BLaER1 treated with 17β-estradiol and CSF1 and Interleukin-3, amounts not matched to agents 10 nM and 100 nM (cell line): ENCODE measurements at regions not wholly inside any gene's neighbourhood (a gene's known extent, or its start where the extent isn't known, plus 50 kb on each side); places are given as distances from the start of the nearest gene placed in this dataset.

Experiments
- H3K27ac ChIP-seq, 11 experiments: shearing (Covaris generic); formaldehyde crosslinking; 2 replicates each; pipeline ENCODE4 v1.8.1; 2022
- H3K27me3 ChIP-seq, 11 experiments: shearing (Covaris generic); formaldehyde crosslinking; 2 replicates each; pipeline ENCODE4 v1.8.1; 2022
- H3K36me3 ChIP-seq, 11 experiments: shearing (Covaris generic); formaldehyde crosslinking; 2 replicates each; pipeline ENCODE4 v1.8.1; 2022
- H3K4me1 ChIP-seq, 10 experiments: shearing (Covaris generic); formaldehyde crosslinking; 2 replicates each; pipeline ENCODE4 v1.8.1; 2022
- H3K4me2 ChIP-seq, 11 experiments: shearing (Covaris generic); formaldehyde crosslinking; 2 replicates each; pipeline ENCODE4 v1.8.1; 2022
- H3K4me3 ChIP-seq, 10 experiments: shearing (Covaris generic); formaldehyde crosslinking; 2 replicates each; pipeline ENCODE4 v1.8.1; 2022
- H3K9ac ChIP-seq, 11 experiments: shearing (Covaris generic); formaldehyde crosslinking; 2 replicates each; pipeline ENCODE4 v1.8.1; 2022
- H3K9me3 ChIP-seq, 11 experiments: shearing (Covaris generic); formaldehyde crosslinking; replicated peaks in 1 of 11; 2 replicates each; pipeline ENCODE4 v1.8.1; 2022
- H4K20me1 ChIP-seq, 11 experiments: shearing (Covaris generic); formaldehyde crosslinking; 2 replicates each; pipeline ENCODE4 v1.8.1; 2022
- Cebpa-rat ChIP-seq, 11 experiments: shearing (Covaris generic); IDR thresholded peaks; 2 replicates each; pipeline ENCODE4 v1.8.1; 2022

DNA sequence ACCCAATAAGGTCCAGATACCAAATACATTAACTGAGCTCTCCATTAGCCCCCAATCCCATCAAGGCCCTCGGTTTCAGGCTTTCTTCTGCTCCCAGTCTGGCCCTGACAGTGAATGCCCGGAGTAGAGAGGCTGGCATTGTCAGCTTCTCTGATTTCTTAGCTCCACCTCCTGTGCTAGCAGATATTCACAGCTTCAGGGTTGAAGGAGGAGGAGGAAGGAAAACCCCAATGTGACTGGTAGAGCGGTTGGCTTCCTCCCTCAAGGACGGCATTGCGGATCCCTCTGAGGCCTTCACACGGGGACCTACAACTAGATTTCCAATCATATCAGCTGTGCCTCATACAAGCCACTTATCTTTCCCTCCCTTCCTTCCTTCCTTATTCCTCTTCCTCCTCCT is 164.1 kb upstream of the SYNDIG1 start:
- Histone ChIP-seq H3K4me2 (peak overlapping the region; percentile 16 to 78 (median 62); a peak in 21 of 22 replicates), H3K9ac (peak overlapping the region in 1 of 11 experiments; percentile 7; a peak in 2 of 22 replicates), H3K4me3 (no peak overlapping the region), H3K27ac (peak overlapping the region in 3 of 11 experiments; percentile 21 to 52 (median 28); a peak in 3 of 22 replicates), H3K4me1 (peaks cover 9 to 20% (median 15%) of the 10 kb centered on the region in 10 experiments; a peak in 19 of 20 replicates), H3K36me3 (no peaks in the 10 kb centered on the region), H3K9me3 (peaks cover 0 to 5% (median 3%) of the 10 kb centered on the region in 11 experiments; a peak in 2 of 22 replicates), H3K27me3 (no peaks in the 10 kb centered on the region), H4K20me1 (no peaks in the 10 kb centered on the region)
- TF ChIP-seq Cebpa-rat (IDR thresholded peaks at IDR 0.05), result no peak

- Histone ChIP-seq H3K27me3 (no peaks in the 10 kb centered on the region), H3K9me3 (peaks cover 0 to 7% (median 5%) of the 10 kb centered on the region in 11 experiments; a peak in 2 of 22 replicates), H3K27ac (no peak overlapping the region), H3K4me1 (peaks cover 9 to 20% (median 15%) of the 10 kb centered on the region in 10 experiments; a peak in 19 of 20 replicates), H3K4me2 (peak overlapping the region in 5 of 11 experiments; percentile 50 to 71 (median 69); a peak in 4 of 22 replicates), H3K36me3 (no peaks in the 10 kb centered on the region), H4K20me1 (no peaks in the 10 kb centered on the region), H3K9ac (no peak overlapping the region), H3K4me3 (no peak overlapping the region)
- TF ChIP-seq Cebpa-rat (IDR thresholded peaks at IDR 0.05), result no peak
These were observed 165.1 kb upstream of the SYNDIG1 start for GRCh38 chr20:24304291-24304690.

DNA sequence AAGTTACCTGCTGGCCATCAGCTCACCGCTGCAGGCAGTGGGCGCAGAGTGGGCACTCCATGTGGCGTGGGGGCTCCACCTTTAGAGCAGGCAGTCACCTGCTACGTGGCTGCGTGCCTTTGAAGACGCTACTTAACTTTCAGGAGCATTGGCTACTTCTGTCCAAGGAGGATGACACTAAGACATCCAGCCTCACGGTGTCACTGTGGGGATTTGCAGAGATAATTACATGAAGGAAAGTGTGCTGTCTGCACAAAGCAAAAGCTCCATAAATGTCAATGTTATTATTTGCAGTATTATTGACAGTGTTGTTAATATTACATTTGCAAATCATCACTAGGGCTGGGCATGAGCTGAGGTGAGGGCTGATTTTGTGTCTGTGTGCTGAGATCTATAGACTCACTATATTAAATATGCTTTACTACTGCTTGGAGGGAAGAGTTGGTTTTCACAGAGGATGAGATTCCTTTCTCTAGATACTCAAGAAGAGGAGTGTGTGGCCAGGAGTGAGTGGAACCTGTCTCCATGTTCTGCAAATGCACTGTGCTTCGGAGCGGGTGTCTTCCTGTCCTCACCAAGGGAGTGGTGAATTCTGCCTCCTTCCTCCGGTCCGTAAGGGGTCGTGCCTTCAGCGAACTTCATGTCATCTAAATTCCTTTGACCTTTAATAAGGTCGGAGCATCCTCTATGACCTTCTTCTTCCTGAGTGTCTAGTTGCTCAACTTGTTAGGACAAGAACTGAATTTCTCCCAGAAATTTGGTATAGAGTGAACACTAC is 165.8 kb upstream of the SYNDIG1 start:
- no peaks in the 10 kb centered on the region for H4K20me1 ChIP-seq
- no peaks in the 10 kb centered on the region for H3K36me3 ChIP-seq
- peaks cover 9 to 20% (median 15%) of the 10 kb centered on the region in 10 experiments; a peak in 19 of 20 replicates for H3K4me1 ChIP-seq
- H3K27me3 ChIP-seq, result no peaks in the 10 kb centered on the region
- H3K4me3 ChIP-seq, result no peak overlapping the region
- no peak overlapping the region for H3K9ac ChIP-seq
- no peak overlapping the region for H3K4me2 ChIP-seq
- TF ChIP-seq Cebpa-rat (IDR thresholded peaks at IDR 0.05), result no peak
- H3K9me3 ChIP-seq, result peaks cover 0 to 7% (median 5%) of the 10 kb centered on the region in 11 experiments; a peak in 2 of 22 replicates
- H3K27ac ChIP-seq, result no peak overlapping the region

DNA sequence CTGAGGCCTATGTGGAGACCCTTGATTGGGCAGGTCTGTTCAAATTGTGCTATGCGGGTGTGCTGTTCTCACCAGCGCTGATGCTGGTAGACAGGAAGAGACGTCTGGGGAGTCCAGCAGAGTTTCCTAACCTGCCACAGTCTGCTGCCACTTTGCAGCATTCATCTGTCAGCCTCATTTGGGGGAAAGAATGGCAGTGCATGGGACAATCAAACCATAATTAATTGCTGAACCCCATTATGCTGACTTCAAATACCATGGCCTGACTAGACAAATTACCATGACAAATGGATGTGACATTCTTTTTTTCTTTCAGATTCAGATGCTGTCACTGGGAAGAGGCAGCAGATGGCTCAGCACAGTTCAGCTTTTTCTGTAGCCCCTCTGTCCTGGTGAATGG is 171.4 kb upstream of the SYNDIG1 start:
- Histone ChIP-seq H3K4me3 (no peak overlapping the region), H3K4me1 (peaks cover 0 to 33% (median 24%) of the 10 kb centered on the region in 10 experiments; a peak in 15 of 20 replicates), H3K9ac (no peak overlapping the region), H4K20me1 (no peaks in the 10 kb centered on the region), H3K27ac (0 out of 22 replicates have a peak overlapping the region, but pooled peaks of 2 of the 11 experiments have one; percentile 7 to 68), H3K27me3 (no peaks in the 10 kb centered on the region), H3K36me3 (no peaks in the 10 kb centered on the region), H3K4me2 (peak overlapping the region in 7 of 11 experiments; percentile 13 to 73 (median 67); a peak in 13 of 22 replicates), H3K9me3 (peaks cover 8 to 17% (median 13%) of the 10 kb centered on the region in 11 experiments; a peak in 20 of 22 replicates)
- no peak for TF ChIP-seq Cebpa-rat (IDR thresholded peaks at IDR 0.05)

DNA sequence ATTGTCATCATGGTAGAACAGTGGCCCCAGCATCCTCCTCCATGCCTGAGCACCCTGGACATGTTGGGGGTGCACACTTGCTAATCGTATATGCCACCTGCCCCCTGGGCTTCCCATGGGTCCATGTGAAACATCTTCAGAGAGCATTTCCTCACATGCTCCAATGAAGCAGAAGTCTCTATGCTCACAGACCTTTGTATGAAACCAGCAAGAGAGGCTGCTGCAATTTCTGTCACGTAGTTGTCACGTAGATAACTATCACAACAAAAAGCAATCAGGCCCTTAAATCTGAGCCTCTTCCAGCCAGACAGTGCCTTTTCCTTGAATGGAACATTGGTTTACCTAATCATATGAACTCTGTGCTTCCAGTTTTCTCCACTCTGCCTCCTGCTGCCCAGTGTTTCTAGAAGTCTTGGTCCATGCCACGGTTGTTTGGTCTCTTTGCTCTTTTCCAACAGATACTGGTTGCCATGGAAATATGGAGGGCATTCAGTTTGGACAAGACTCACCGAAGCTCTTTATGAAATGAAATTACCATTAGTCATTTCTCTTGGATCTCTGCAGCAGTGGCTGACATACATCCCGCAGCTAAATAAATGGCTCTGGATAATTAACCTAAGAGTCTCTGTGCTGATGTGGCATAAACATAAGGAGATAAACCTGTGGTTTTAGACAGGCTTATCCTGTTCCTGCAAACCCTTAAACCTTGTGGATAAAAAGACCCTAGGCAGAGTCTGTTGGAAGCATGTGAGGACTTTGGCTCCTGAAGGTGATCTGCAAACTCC is 172.8 kb upstream of the SYNDIG1 start:
- H3K36me3 ChIP-seq, result no peaks in the 10 kb centered on the region; a peak in 1 of 22 replicates
- H3K4me3 ChIP-seq, result no peak overlapping the region
- H3K4me2 ChIP-seq, result peak overlapping the region in 8 of 11 experiments; percentile 41 to 73 (median 68); a peak in 16 of 22 replicates
- peaks cover 0 to 42% (median 27%) of the 10 kb centered on the region in 10 experiments; a peak in 15 of 20 replicates for H3K4me1 ChIP-seq
- H3K27ac ChIP-seq, result peak overlapping the region in 4 of 11 experiments; percentile 36 to 68 (median 56); a peak in 7 of 22 replicates
- no peaks in the 10 kb centered on the region for H3K27me3 ChIP-seq
- H3K9me3 ChIP-seq, result peaks cover 21 to 30% (median 26%) of the 10 kb centered on the region in 11 experiments; a peak in 21 of 22 replicates
- H3K9ac ChIP-seq, result peak overlapping the region in 1 of 11 experiments; percentile 57; a peak in 2 of 22 replicates
- TF ChIP-seq Cebpa-rat (IDR thresholded peaks at IDR 0.05), result peak in 1 of 11 experiments; percentile 64; a peak in 1 of 22 replicates
- no peaks in the 10 kb centered on the region for H4K20me1 ChIP-seq

GRCh38 chr20:24291014-24291413 is 178.4 kb upstream of the SYNDIG1 start:
- no peaks in the 10 kb centered on the region; a peak in 1 of 22 replicates for H3K36me3 ChIP-seq
- peak overlapping the region in 6 of 11 experiments; percentile 61 to 75 (median 72); a peak in 11 of 22 replicates for H3K9ac ChIP-seq
- peak overlapping the region in 8 of 11 experiments; percentile 85 to 96 (median 91); a peak in 17 of 22 replicates for H3K27ac ChIP-seq
- TF ChIP-seq Cebpa-rat (IDR thresholded peaks at IDR 0.05), result no peak
- H3K4me2 ChIP-seq, result peak overlapping the region; percentile 61 to 84 (median 77)
- H3K4me1 ChIP-seq, result peaks cover 22 to 48% (median 33%) of the 10 kb centered on the region in 10 experiments
- H4K20me1 ChIP-seq, result no peaks in the 10 kb centered on the region
- H3K9me3 ChIP-seq, result peaks cover 16 to 71% (median 62%) of the 10 kb centered on the region in 11 experiments; a peak in 21 of 22 replicates
- peak overlapping the region in 4 of 10 experiments; percentile 4 to 35 (median 20); a peak in 4 of 20 replicates for H3K4me3 ChIP-seq
- H3K27me3 ChIP-seq, result no peaks in the 10 kb centered on the region

- H3K27me3 ChIP-seq, result no peaks in the 10 kb centered on the region
- H3K9me3 ChIP-seq, result peaks cover 16 to 71% (median 62%) of the 10 kb centered on the region in 11 experiments; a peak in 21 of 22 replicates
- H3K4me1 ChIP-seq, result peaks cover 22 to 42% (median 31%) of the 10 kb centered on the region in 10 experiments
- TF ChIP-seq Cebpa-rat (IDR thresholded peaks at IDR 0.05), result peak in 6 of 11 experiments; percentile 18 to 66 (median 31); a peak in 7 of 22 replicates
- no peaks in the 10 kb centered on the region for H4K20me1 ChIP-seq
- H3K9ac ChIP-seq, result peak overlapping the region in 9 of 11 experiments; percentile 2 to 75 (median 68); a peak in 16 of 22 replicates
- H3K4me3 ChIP-seq, result peak overlapping the region in 6 of 10 experiments; percentile 1 to 48 (median 10); a peak in 9 of 20 replicates
- peak overlapping the region; percentile 61 to 84 (median 77) for H3K4me2 ChIP-seq
- H3K36me3 ChIP-seq, result no peaks in the 10 kb centered on the region; a peak in 1 of 22 replicates
- H3K27ac ChIP-seq, result peak overlapping the region in 9 of 11 experiments; percentile 62 to 96 (median 91); a peak in 18 of 22 replicates
These were observed 179.5 kb upstream of the SYNDIG1 start for GRCh38 chr20:24289737-24290481.

GRCh38 chr20:24283186-24283585 is 186.2 kb upstream of the SYNDIG1 start:
- H4K20me1 ChIP-seq, result no peaks in the 10 kb centered on the region
- H3K27me3 ChIP-seq, result no peaks in the 10 kb centered on the region
- no peaks in the 10 kb centered on the region; a peak in 2 of 20 replicates for H3K4me1 ChIP-seq
- peaks cover 0 to 33% (median 22%) of the 10 kb centered on the region in 11 experiments; a peak in 19 of 22 replicates for H3K9me3 ChIP-seq
- H3K36me3 ChIP-seq, result no peaks in the 10 kb centered on the region
- no peak overlapping the region for H3K4me2 ChIP-seq
- H3K27ac ChIP-seq, result no peak overlapping the region
- TF ChIP-seq Cebpa-rat (IDR thresholded peaks at IDR 0.05), result no peak
- no peak overlapping the region for H3K4me3 ChIP-seq
- H3K9ac ChIP-seq, result no peak overlapping the region
